ENCODE measurements at regions not wholly inside any gene's neighbourhood (a gene's known extent, or its start where the extent isn't known, plus 50 kb on each side); places are given as distances from the start of the nearest gene placed in this dataset.

DNA sequence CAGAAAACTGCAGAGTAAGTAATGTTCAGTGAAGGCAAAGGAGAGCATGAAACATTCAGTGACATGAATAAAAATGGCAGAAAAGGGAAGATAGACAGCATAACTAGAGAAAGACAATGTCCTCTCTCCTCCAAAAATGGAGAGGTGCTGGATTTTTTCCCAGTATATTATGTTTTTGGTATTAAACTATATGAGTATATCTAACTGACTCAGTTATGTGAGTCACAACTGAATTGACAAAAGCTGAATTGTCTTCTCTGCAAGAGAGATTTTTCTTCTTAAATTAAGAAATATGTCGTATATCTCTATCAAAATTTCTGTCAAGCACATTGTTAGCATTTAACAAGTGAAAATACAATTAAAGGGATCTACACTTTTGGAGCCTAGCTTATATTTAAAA, 375.1 kb downstream of the CHSY3 start:
- Mint-ChIP-seq H3K27me3 (ENCODE audit: low read depth) (peaks cover 65% of the 10 kb centered on the region), H3K36me3 (no peaks in the 10 kb centered on the region), H3K27ac (no peak overlapping the region), H3K4me3 (no peak overlapping the region), H3K9me3 (no peaks in the 10 kb centered on the region), H3K4me1 (no peaks in the 10 kb centered on the region)
- no peak for DNase-seq (ENCODE audit: low spot score)
- ATAC-seq = no peak
- ChIA-PET CTCF (no interaction called here), POLR2A (no interaction called here)
- no peak for TF ChIP-seq ELF4 (CRISPR knock-in tag; IDR thresholded peaks at IDR 0.05; ENCODE audit: low read depth)
- TF ChIP-seq TEAD4 (CRISPR knock-in tag; IDR thresholded peaks at IDR 0.05) = no peak
- TF ChIP-seq, protein P1, sequence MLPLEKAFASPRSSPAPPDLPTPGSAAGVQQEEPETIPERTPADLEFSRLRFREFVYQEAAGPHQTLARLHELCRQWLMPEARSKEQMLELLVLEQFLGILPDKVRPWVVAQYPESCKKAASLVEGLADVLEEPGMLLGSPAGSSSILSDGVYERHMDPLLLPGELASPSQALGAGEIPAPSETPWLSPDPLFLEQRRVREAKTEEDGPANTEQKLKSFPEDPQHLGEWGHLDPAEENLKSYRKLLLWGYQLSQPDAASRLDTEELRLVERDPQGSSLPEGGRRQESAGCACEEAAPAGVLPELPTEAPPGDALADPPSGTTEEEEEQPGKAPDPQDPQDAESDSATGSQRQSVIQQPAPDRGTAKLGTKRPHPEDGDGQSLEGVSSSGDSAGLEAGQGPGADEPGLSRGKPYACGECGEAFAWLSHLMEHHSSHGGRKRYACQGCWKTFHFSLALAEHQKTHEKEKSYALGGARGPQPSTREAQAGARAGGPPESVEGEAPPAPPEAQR (CRISPR knock-in tag; IDR thresholded peaks at IDR 0.05) = no peak
- TF ChIP-seq SP1 (CRISPR knock-in tag; conservative IDR thresholded peaks at IDR 0.05) = no peak
- TF ChIP-seq RORB (CRISPR knock-in tag; IDR thresholded peaks at IDR 0.05) = no peak
- no peak for TF ChIP-seq ZNF219 (CRISPR knock-in tag; IDR thresholded peaks at IDR 0.05; ENCODE audit: borderline replicate concordance)
- TF ChIP-seq, protein P2, sequence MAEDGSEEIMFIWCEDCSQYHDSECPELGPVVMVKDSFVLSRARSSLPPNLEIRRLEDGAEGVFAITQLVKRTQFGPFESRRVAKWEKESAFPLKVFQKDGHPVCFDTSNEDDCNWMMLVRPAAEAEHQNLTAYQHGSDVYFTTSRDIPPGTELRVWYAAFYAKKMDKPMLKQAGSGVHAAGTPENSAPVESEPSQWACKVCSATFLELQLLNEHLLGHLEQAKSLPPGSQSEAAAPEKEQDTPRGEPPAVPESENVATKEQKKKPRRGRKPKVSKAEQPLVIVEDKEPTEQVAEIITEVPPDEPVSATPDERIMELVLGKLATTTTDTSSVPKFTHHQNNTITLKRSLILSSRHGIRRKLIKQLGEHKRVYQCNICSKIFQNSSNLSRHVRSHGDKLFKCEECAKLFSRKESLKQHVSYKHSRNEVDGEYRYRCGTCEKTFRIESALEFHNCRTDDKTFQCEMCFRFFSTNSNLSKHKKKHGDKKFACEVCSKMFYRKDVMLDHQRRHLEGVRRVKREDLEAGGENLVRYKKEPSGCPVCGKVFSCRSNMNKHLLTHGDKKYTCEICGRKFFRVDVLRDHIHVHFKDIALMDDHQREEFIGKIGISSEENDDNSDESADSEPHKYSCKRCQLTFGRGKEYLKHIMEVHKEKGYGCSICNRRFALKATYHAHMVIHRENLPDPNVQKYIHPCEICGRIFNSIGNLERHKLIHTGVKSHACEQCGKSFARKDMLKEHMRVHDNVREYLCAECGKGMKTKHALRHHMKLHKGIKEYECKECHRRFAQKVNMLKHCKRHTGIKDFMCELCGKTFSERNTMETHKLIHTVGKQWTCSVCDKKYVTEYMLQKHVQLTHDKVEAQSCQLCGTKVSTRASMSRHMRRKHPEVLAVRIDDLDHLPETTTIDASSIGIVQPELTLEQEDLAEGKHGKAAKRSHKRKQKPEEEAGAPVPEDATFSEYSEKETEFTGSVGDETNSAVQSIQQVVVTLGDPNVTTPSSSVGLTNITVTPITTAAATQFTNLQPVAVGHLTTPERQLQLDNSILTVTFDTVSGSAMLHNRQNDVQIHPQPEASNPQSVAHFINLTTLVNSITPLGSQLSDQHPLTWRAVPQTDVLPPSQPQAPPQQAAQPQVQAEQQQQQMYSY (CRISPR knock-in tag; IDR thresholded peaks at IDR 0.05) = no peak

DNA sequence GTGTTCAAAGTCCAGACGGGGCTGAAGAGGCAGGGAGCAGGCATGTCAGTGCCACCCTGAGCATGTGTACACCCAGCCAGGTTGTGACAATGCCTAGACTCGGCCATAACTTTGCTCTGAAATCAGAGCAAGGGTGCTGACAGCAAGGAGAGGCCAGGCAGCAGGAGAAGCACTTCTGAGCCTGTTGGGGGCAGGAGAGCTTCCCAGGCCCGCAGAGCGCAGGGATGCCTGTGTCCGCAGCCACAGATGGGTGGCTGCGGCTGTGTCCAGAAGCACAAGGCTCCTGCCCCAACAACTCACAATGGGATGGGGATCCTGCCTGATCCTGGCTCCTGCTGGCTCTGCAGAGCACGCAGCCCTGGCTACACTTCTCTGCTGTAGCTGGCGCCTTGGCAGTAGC, 373.9 kb downstream of the CHSY3 start:
- TF ChIP-seq HMGA2 (CRISPR knock-in tag; IDR thresholded peaks at IDR 0.05) (no peak), ZNF232 (CRISPR knock-in tag; IDR thresholded peaks at IDR 0.05) (no peak), ZNF317 (CRISPR knock-in tag; IDR thresholded peaks at IDR 0.05; ENCODE audit: borderline replicate concordance, low read depth) (no peak), RORB (CRISPR knock-in tag; IDR thresholded peaks at IDR 0.05) (no peak), NFYB (CRISPR knock-in tag; conservative IDR thresholded peaks at IDR 0.05; ENCODE audit: low read depth) (no peak)
- TF ChIP-seq, protein P3, sequence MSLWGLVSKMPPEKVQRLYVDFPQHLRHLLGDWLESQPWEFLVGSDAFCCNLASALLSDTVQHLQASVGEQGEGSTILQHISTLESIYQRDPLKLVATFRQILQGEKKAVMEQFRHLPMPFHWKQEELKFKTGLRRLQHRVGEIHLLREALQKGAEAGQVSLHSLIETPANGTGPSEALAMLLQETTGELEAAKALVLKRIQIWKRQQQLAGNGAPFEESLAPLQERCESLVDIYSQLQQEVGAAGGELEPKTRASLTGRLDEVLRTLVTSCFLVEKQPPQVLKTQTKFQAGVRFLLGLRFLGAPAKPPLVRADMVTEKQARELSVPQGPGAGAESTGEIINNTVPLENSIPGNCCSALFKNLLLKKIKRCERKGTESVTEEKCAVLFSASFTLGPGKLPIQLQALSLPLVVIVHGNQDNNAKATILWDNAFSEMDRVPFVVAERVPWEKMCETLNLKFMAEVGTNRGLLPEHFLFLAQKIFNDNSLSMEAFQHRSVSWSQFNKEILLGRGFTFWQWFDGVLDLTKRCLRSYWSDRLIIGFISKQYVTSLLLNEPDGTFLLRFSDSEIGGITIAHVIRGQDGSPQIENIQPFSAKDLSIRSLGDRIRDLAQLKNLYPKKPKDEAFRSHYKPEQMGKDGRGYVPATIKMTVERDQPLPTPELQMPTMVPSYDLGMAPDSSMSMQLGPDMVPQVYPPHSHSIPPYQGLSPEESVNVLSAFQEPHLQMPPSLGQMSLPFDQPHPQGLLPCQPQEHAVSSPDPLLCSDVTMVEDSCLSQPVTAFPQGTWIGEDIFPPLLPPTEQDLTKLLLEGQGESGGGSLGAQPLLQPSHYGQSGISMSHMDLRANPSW (CRISPR knock-in tag; conservative IDR thresholded peaks at IDR 0.05; ENCODE audit: low read depth) = no peak
- TF ChIP-seq, protein P4, sequence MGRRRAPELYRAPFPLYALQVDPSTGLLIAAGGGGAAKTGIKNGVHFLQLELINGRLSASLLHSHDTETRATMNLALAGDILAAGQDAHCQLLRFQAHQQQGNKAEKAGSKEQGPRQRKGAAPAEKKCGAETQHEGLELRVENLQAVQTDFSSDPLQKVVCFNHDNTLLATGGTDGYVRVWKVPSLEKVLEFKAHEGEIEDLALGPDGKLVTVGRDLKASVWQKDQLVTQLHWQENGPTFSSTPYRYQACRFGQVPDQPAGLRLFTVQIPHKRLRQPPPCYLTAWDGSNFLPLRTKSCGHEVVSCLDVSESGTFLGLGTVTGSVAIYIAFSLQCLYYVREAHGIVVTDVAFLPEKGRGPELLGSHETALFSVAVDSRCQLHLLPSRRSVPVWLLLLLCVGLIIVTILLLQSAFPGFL (CRISPR knock-in tag; IDR thresholded peaks at IDR 0.05; ENCODE audit: borderline replicate concordance) = no peak
- TF ChIP-seq, protein P5, sequence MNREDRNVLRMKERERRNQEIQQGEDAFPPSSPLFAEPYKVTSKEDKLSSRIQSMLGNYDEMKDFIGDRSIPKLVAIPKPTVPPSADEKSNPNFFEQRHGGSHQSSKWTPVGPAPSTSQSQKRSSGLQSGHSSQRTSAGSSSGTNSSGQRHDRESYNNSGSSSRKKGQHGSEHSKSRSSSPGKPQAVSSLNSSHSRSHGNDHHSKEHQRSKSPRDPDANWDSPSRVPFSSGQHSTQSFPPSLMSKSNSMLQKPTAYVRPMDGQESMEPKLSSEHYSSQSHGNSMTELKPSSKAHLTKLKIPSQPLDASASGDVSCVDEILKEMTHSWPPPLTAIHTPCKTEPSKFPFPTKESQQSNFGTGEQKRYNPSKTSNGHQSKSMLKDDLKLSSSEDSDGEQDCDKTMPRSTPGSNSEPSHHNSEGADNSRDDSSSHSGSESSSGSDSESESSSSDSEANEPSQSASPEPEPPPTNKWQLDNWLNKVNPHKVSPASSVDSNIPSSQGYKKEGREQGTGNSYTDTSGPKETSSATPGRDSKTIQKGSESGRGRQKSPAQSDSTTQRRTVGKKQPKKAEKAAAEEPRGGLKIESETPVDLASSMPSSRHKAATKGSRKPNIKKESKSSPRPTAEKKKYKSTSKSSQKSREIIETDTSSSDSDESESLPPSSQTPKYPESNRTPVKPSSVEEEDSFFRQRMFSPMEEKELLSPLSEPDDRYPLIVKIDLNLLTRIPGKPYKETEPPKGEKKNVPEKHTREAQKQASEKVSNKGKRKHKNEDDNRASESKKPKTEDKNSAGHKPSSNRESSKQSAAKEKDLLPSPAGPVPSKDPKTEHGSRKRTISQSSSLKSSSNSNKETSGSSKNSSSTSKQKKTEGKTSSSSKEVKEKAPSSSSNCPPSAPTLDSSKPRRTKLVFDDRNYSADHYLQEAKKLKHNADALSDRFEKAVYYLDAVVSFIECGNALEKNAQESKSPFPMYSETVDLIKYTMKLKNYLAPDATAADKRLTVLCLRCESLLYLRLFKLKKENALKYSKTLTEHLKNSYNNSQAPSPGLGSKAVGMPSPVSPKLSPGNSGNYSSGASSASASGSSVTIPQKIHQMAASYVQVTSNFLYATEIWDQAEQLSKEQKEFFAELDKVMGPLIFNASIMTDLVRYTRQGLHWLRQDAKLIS (CRISPR knock-in tag; IDR thresholded peaks at IDR 0.05; ENCODE audit: borderline replicate concordance) = no peak
- TF ChIP-seq, protein P6, sequence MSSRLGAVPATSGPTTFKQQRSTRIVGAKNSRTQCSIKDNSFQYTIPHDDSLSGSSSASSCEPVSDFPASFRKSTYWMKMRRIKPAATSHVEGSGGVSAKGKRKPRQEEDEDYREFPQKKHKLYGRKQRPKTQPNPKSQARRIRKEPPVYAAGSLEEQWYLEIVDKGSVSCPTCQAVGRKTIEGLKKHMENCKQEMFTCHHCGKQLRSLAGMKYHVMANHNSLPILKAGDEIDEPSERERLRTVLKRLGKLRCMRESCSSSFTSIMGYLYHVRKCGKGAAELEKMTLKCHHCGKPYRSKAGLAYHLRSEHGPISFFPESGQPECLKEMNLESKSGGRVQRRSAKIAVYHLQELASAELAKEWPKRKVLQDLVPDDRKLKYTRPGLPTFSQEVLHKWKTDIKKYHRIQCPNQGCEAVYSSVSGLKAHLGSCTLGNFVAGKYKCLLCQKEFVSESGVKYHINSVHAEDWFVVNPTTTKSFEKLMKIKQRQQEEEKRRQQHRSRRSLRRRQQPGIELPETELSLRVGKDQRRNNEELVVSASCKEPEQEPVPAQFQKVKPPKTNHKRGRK (CRISPR knock-in tag; IDR thresholded peaks at IDR 0.05; ENCODE audit: borderline replicate concordance) = no peak
- ChIA-PET CTCF (no interaction called here), POLR2A (no interaction called here)
- ATAC-seq (peak; percentile 90), DNase-seq (ENCODE audit: low spot score) (peak; percentile 20)
- peaks cover 76% of the 10 kb centered on the region for H3K27me3 Mint-ChIP-seq (ENCODE audit: low read depth)
- no peak overlapping the region for H3K27ac Mint-ChIP-seq
- H3K36me3 Mint-ChIP-seq = no peaks in the 10 kb centered on the region
- no peaks in the 10 kb centered on the region for H3K9me3 Mint-ChIP-seq
- no peaks in the 10 kb centered on the region for H3K4me1 Mint-ChIP-seq
- no peak overlapping the region for H3K4me3 Mint-ChIP-seq
